RWPE1 (cell line): ENCODE measurements at regions not wholly inside any gene's neighbourhood (a gene's known extent, or its start where the extent isn't known, plus 50 kb on each side); places are given as distances from the start of the nearest gene placed in this dataset.

Experiments
- CTCF ChIA-PET: fragments of 350-600 bp; sonication (Branson Sonifier 250); formaldehyde crosslinking; extraction: SDS; loops from one replicate; lab custom pipeline; 2021; lab: Yijun Ruan, JAX
- POLR2A ChIA-PET: fragments of 400-600 bp; formaldehyde crosslinking; extraction: SDS; loops from one replicate; lab custom pipeline; 2020; ENCODE audit warnings: antibody characterized with exemption; ENCODE audit not compliant: low non-redundant PET; lab: Yijun Ruan, JAX
- DNase-seq: peaks from one replicate; pipeline ENCODE4 v3.0.0; 2012; ENCODE audit warnings: low spot score
- H3K27ac ChIP-seq: fragments of 450-650 bp; 2 replicates; pipeline ENCODE4 v1.5.1; 2017
- CTCF ChIP-seq: fragments of 450-650 bp; conservative IDR thresholded peaks from 2 replicates; pipeline ENCODE4 v1.5.1; 2017; ENCODE audit warnings: low read depth, mild to moderate bottlenecking

- ChIA-PET CTCF (no interaction called here), POLR2A (no interaction called here)
- H3K27ac ChIP-seq = no peak overlapping the region
- no peak for DNase-seq
- no peak for TF ChIP-seq CTCF
These were observed 833.3 kb upstream of the PRMT6 start for GRCh38 chr1:106223213-106223612.

- H3K27ac ChIP-seq = no peak overlapping the region
- CTCF ChIA-PET = no interaction called here
- no peak for DNase-seq
- TF ChIP-seq CTCF = no peak
- POLR2A ChIA-PET = no interaction called here
These were observed 832.0 kb upstream of the PRMT6 start for GRCh38 chr1:106224426-106224825.

- ChIA-PET POLR2A (no interaction called here), CTCF (interaction anchor here (0.6 to 0.7 kb wide), 2 partner anchors 675 to 870 kb away, joined by 5 read pairs; no protein-coding TSS in a partner anchor)
- no peak overlapping the region for H3K27ac ChIP-seq
- no peak for TF ChIP-seq CTCF
- DNase-seq = no peak
These were observed 831.1 kb upstream of the PRMT6 start for GRCh38 chr1:106225403-106225802.

- no peak for DNase-seq
- ChIA-PET CTCF (no interaction called here), POLR2A (no interaction called here)
- no peak overlapping the region for H3K27ac ChIP-seq
- TF ChIP-seq CTCF = no peak
These were observed 829.9 kb upstream of the PRMT6 start for GRCh38 chr1:106226550-106226949.

GRCh38 chr1:106232128-106232527, 824.3 kb upstream of the PRMT6 start:
- POLR2A ChIA-PET = no interaction called here
- CTCF ChIA-PET = interaction anchor here (0.6 kb wide), 1 partner anchor 35 kb away, joined by 7 read pairs; no protein-coding TSS in a partner anchor
- no peak overlapping the region for H3K27ac ChIP-seq
- TF ChIP-seq CTCF = no peak
- no peak for DNase-seq

GRCh38 chr1:106233511-106233910, 823.0 kb upstream of the PRMT6 start:
- H3K27ac ChIP-seq = no peak overlapping the region
- TF ChIP-seq CTCF = no peak
- DNase-seq = no peak
- CTCF ChIA-PET = no interaction called here
- POLR2A ChIA-PET = no interaction called here

- CTCF ChIA-PET = no interaction called here
- H3K27ac ChIP-seq = no peak overlapping the region
- POLR2A ChIA-PET = no interaction called here
- DNase-seq = no peak
- no peak for TF ChIP-seq CTCF
These were observed 807.1 kb upstream of the PRMT6 start for GRCh38 chr1:106249365-106249764.
